ENCODE measurements at regions not wholly inside any gene's neighbourhood (a gene's known extent, or its start where the extent isn't known, plus 50 kb on each side); places are given as distances from the start of the nearest gene placed in this dataset.

DNA sequence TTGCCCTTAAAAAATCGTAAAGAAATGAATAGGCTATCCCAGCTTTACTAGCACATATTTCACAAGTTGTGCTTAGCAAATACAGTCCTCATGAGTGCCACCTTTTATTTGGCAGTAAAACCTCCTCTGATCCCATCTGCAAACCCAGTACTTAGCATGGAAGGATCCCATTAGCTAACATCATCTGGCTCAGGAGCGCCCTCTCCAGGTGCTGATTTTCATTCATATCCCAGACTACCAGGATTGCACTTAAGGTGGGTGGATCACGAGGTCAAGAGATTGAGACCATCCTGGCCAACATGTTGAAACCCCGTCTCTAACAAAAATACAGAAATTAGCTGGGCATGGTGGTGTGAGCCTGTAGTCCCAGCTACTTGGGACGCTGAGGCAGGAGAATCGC lies 76.1 kb upstream of the PAX6 start:
- peak; percentile 7 to 8 for DNase-seq

GRCh38 chr11:31884080-31884479 lies 73.0 kb upstream of the PAX6 start:
- no peak for DNase-seq

DNA sequence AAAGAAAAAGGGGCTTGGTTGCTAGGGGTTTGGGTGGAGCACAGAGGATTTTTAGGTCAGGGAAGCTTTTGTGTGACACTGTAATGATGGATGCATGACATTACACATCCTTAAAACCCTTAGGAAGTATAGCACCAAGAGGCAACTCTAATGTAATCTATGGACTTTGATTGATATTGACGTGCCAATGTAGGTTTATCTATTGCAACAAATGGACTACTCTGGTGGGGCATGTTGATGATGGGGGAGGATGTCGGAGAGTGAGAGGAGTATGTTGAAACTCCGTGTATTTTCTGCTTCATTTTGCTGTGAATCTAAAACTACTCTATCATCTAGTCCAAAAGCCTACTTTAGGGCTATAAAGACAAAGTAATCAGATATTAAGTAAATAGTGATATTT lies 72.3 kb upstream of the PAX6 start:
- DNase-seq, result no peak

- no peak for DNase-seq
Observed at GRCh38 chr11:31882951-31883392, 71.8 kb upstream of the PAX6 start.

- DNase-seq, result no peak
Observed at GRCh38 chr11:31881825-31882224, 70.7 kb upstream of the PAX6 start.

GRCh38 chr11:31879681-31880080 lies 68.6 kb upstream of the PAX6 start:
- DNase-seq, result no peak

- DNase-seq, result no peak
Observed at GRCh38 chr11:31877863-31878262, 66.7 kb upstream of the PAX6 start.

DNA sequence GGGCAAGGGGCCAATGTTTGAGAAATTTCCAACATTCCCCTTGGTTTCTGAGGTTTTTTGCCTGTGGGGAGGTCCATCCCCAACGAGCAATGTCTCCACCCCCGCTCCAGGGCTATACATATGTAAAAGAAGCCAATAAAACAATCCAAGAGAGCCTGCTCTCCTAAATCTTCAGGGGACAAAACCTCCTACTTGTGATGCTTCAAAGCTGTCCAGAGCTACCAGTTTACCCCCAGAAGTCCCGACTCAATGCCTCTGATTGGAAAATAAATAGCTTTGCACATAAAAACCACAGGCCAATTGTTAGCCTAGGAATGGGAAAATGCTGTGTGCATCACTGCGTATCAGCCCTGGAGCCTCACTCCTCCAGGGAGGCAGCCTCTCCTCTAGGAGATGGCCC lies 66.0 kb upstream of the PAX6 start:
- no peak for DNase-seq

- DNase-seq, result no peak
Observed at GRCh38 chr11:31875866-31876560, 64.9 kb upstream of the PAX6 start.

DNA sequence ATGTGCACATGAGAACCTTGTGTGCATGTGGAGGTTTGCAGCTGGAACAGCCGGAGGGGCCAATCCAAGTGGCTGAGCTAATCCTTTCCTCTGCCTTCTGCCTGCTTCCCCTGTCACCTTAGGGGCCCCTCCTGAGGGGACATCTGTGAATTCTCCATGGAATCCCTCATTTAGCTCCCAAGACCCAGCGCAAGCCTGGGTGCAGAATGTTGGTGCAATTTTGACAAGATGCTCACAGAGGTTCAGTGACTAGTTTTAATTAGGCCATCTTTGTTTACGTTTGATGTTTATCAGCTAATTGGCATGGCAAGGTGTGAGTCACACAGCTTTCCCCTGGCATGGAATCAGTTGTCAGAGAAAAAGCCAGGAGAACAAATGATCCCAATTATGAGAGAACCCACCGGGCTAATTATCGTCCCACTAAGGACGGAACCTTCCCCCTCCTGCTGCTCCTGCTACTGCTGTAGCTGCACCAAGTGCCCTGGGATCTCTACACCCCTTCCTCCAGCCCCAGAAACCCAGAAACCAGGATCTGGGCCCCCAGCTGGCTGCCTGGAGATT lies 63.6 kb upstream of the PAX6 start:
- no peak for DNase-seq

- DNase-seq, result no peak
Observed at GRCh38 chr11:31873124-31873523, 62.0 kb upstream of the PAX6 start.

DNA sequence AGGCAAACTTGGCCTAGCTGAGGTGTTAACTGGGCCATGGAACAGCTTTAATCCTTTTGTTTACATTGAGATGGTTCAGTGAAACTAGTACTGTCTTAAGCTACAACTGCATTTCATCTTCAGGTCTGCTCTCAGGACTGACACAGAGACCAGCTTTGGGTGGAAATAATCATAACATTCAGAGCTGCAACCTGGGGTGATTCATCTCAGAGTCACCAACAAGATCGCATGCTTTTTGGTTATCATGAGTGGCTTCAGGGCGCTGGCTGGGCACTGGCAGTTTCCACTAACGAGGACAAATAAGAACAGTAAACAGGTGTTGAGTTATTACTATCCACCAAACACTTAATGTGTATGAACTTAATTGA lies 60.9 kb upstream of the PAX6 start:
- DNase-seq, result no peak

DNA sequence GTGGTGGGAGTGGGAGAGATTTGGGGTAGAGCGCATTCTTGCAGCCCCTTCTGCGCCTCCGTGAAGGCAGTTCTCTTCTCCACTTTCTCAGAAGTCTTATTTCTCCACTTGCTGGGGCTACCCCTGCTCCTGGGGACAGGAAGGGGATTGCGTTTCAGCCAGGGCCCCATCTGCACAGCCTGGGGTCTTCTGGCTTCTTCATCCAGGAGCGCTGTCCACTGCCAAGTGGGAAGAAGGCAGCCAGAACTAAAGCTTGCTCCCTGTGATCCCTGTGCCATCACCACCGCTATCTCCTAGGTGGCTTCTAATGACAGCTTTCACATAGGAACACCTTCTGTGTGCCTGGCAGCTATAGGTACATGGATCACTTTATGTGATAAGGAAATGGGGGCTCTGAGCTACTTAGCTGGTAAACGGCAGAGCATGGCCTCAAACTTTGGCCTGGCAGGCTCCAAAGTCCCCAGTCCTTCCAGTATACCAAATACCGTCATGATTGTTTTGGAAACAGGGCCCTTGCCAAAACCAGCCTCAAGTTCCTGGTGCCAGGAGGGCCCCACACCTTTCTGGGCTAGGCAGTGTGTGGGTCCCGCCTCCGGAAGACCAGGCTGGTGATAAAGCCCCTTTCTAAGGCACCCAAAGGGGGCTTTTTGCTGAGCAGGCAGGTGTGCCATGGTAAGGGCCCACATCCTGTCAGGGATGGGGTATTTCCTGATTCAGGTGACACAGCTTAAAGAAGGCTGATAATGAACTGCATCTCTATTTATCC lies 60.4 kb upstream of the PAX6 start:
- DNase-seq, result no peak

GRCh38 chr11:31870609-31871309 lies 59.6 kb upstream of the PAX6 start:
- DNase-seq, result peak; percentile 12 to 17

DNA sequence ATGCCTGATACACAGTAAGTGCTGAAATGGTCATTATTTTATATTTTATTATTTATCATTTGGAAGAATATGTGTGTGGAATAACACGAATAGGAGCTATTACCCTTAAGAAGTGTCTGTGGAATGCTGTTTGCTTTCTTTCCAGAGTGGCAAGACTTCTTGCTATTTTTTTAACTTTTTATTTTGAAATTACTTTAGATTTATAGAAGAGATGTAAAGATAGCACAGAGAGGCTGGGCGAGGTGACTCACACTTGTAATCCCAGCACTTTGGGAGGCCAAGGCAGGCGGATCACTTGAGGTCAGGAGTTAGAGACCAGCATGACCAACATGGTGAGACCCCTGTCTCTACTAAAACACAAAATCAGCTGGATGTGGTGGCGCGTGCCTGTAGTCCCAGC lies 58.9 kb upstream of the PAX6 start:
- no peak for DNase-seq

GRCh38 chr11:31865606-31866300 lies 54.6 kb upstream of the PAX6 start:
- no peak for DNase-seq

DNA sequence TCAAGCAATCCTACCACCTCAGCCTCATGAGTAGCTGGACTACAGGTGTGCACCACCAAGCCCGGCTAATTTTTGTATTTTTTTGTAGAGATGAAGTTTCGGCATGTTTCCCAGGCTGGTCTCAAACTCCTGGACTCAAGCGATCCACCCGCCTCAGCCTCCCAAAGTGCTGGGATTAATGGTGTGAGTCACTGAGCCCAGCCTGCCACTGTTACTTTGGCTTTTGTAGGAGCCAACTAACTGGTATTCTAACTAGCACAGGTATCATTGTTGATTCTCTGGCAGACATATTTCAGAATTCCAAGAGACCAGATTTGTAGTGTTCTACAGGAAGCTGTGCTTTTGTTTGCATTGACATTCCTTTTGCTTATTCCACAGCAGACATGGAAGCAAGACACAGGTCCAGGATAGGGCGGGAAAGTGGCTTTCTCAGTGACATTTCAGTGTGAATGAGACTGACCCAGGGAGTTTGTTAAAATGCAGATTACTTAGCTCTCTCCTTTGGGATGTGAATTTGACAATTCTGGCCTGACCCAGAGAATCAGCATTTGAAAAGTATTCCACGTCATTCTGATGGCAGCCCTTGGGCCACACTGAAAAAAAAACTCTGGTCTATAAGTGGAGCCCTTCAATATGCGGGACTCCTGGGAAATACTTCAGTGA lies 52.2 kb upstream of the PAX6 start:
- no peak for DNase-seq

GRCh38 chr11:31861011-31861410 lies 49.9 kb upstream of the PAX6 start:
- no peak for DNase-seq

Measured in AML-193 (cell line).